ENCODE measurements at regions not wholly inside any gene's neighbourhood (a gene's known extent, or its start where the extent isn't known, plus 50 kb on each side); places are given as distances from the start of the nearest gene placed in this dataset.

- no peak for DNase-seq
Observed at GRCh38 chr14:86662334-86662733, 1132.4 kb downstream of the FLRT2 start.

- no peak for DNase-seq
Observed at GRCh38 chr14:86654558-86655184, 1124.7 kb downstream of the FLRT2 start.

- no peak for DNase-seq
Observed at GRCh38 chr14:86652526-86652925, 1122.6 kb downstream of the FLRT2 start.

- DNase-seq: no peak
Observed at GRCh38 chr14:86646696-86647690, 1117.0 kb downstream of the FLRT2 start.

- DNase-seq: no peak
Observed at GRCh38 chr14:86646125-86646524, 1116.2 kb downstream of the FLRT2 start.

DNA sequence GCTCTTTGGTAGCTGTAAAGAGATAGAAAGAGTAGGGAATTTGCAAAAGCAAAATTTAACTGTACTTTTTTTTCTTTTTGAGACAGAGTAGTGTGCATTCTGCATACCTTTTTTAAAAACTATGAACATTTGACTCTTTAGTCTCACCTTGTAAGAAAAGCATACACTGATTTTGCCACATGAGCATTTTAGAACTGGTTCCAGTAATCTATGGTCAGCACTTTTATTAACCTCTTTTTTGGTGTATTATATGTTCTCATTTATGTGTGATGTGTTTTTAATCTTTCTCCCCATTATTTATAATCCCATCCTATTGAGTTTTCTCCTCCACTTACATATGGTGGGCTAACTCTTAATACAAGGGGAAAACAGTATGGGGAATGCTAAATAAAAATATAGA, 1111.4 kb downstream of the FLRT2 start:
- no peak for DNase-seq

GRCh38 chr14:86640288-86640687, 1110.3 kb downstream of the FLRT2 start:
- DNase-seq: no peak

DNA sequence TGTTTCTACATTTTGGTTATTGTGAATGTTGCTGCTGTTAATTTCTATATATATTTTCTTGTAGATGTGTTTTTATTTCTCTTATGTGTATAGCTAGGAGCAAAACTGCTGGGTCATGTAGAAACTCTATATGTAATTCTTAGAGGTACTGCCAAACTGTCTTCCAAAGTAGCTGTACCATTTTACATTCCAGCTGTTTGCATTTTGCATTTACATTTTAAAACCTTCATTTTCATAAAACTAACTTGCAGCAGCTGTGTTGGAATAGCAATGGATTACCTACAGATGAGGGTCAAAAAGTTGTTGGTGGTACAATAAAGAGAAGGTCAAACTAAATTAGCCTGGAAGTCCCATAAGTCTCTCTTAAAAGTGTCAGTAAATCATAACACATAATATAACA, 1109.7 kb downstream of the FLRT2 start:
- DNase-seq: no peak

DNA sequence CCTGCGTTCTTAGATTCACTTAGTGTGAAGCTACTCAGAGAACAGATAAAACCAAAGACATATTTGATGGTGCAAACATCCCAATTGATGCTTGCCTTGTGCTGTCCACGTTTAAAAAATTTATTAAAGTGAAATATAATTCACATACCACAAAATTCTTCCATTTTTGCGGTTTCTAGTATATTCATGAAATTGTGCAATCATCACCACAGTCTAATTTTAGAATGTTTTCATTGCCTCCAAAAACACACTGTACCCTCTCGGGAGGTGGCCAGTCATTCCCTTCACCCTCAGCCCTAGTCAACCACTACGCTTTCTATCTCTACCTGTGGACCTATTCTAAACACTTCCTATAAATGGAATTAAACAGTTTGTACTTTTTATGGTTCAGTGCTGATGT, 1109.2 kb downstream of the FLRT2 start:
- DNase-seq: no peak

DNA sequence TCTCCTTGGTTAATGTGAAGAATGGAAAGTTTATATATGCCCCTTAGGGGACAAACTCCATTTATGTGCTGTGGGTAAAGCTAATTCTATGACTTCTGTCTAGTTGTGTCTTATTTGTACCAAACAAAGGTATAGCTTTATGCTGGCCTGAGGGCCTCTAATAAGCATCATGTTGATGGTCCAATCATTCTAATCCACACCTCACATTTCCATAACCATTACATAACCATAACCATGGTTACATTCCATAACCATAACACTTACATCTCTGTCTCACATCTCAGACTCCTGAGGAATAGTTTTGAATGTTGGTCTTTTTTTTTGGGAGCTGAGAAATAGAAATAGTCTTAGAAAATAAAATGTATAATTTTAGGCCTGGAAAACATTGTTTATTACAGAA, 1097.1 kb downstream of the FLRT2 start:
- DNase-seq: no peak

- no peak for DNase-seq
Observed at GRCh38 chr14:86626530-86626929, 1096.6 kb downstream of the FLRT2 start.

DNA sequence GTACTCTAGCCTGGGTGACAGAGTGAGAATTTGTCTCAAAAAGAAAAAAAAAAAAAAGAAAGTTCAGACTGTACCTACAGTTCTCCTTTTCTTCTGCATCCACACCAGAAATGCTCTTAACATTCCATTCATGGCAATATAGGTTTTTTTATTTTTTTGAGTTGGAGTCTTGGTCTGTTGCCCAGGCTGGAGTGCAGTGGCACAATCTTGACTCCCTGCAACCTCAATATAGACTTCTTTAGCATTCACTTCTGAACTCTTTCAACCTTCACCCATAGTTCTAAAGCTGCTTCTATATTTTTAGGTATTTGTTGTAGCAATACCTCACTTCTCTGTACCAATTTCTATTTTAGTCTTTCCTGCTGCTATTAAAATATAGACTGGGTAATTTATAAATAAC, 1095.7 kb downstream of the FLRT2 start:
- DNase-seq: no peak

- DNase-seq: no peak
Observed at GRCh38 chr14:86619726-86620125, 1089.8 kb downstream of the FLRT2 start.

DNA sequence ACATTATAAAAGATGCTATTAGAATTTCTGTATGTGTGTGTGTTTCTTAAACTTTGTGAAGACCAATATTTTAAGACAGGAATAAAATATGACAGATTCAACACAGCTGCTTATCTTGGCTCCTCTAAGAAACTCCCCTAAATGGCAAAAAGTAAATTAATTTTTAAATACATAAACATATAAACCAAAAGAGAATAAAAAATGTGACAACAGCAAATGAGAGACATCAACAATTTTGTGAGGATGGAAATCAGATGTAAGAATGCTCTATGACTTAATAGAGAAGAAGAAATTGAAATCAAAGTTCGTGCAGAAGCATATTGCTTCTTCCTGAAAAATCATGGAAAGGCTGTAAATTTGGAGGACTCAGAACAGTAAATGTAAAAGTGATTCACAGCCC, 1083.8 kb downstream of the FLRT2 start:
- DNase-seq: no peak

DNA sequence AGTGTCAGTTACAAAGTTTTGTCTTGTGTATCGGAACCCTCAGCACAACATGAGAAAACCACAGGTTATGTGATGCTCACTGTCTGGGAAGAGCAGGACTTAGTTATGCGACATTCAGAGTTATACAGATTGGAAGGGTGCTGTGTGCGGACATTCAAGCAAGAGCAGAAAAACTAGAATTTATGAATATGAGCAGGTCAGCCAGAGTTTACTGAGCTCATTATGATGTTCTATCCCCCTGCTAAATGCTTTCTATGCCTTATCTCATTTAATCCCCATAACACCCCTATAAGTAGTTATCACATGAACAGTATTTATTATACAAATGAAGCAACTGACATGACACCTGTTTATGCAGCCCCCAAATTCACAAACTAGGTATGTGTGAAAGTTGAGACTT, 1083.2 kb downstream of the FLRT2 start:
- no peak for DNase-seq

- no peak for DNase-seq
Observed at GRCh38 chr14:86604561-86604960, 1074.6 kb downstream of the FLRT2 start.

GRCh38 chr14:86602263-86602662, 1072.3 kb downstream of the FLRT2 start:
- no peak for DNase-seq

DNA sequence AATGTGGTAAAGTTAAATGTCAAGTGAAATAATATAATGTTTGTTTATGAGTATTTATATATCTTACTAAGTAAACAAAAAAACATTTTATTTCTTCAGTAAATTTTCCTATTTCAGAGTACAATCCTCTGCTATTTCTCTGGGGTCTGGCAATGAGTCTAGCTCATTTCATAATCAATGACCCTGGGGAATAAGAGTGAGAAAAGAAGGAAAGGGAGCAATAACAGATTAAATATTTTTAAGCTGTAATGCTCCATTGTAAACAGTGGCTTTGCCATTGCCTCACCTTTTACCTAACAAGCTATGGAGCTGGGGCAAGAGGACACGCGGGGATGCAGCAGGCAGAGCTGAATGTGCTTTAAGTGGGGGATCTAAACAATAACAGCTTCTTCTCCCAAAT, 1071.9 kb downstream of the FLRT2 start:
- no peak for DNase-seq

DNA sequence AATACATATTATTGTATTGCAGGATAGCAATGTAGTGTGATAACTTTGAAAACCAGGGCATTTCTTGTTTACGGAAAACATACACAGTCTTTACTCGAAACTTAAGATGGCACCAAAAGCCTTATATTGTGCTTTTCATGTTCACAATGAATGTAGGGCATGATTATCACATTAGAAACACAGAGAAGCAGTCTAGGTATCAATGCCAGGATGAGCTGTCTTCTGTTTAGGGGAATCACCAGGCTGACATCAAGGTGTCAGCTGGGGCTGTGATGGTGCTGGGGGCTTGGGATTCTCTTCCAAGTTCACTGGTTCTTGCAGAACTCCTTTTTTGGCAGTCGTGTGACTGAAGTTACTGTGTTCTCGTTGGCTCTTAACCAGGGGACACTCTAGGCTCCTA, 1067.3 kb downstream of the FLRT2 start:
- no peak for DNase-seq

GRCh38 chr14:86596024-86596423, 1066.1 kb downstream of the FLRT2 start:
- no peak for DNase-seq

DNA sequence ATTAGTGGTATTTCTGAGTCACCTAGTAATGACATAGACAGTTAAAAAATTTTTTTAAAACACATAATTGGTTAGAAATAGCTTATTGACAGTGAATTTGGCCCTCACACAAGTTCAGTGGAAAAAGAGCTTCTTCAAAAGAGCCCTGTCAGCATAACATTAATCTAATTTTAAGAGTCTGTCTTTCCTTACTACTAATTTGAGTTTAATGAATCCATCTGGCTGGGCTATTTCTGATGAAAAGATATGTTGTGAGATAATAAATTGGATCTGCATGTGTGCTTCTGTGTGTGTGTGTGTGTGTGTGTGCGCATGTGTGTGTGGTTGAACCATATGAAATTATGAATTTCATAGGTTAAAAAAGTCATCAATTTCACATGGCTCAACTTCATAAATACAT, 1045.2 kb downstream of the FLRT2 start:
- no peak for DNase-seq

DNA sequence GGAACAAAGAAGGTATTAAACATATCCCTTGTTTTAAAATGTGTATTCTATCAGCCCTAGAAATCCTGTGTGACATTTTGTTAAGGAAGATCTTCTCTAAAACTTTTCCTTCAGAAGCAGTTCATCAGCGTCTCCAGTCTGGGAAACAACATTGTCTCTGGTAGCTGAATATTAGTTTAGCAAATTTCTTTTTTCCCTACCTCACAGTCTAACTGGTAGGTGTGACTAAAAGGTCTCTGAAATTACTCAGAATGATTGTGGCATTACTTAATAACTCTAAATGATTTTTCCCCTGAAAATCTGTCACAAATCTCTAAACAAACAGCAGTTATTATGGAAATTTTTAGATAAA, 1044.8 kb downstream of the FLRT2 start:
- no peak for DNase-seq

DNA sequence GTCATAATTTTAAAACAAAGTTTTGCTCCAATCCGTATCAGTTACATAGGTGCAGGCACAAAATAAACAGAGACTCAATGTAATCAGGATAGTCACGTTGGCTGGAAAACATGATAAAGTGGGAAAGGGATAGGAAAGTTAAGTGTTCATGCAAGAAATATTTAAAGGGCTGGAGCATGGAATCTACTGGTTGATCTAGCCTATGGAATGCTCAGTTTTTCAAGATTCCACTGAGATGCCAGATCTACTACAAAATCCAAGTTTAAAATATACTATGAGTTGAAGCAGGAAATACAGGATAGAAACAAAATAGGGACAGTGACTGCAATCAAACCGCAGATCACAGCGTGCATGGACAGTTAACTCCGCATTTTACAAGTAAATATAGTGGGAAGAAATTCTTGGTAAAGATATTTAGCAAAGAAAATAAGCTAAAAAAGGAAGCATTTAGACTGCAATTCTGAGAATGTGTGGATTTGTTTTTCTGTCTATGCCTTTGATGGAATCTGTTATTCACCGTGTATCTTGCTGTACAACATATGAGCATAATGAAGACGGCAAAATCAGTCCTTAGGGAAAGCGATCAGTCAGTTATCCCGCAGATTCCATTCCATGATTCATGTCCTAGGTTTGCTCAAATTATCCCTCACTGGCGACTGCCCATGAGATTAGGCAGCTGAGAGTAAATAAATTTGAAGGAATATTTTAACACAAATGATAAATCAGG, 1044.3 kb downstream of the FLRT2 start:
- no peak for DNase-seq

- DNase-seq: no peak
Observed at GRCh38 chr14:86570371-86570770, 1040.4 kb downstream of the FLRT2 start.

Data from T-helper 1 cell (primary cell).